GM23338 (cell line): ENCODE measurements at regions not wholly inside any gene's neighbourhood (a gene's known extent, or its start where the extent isn't known, plus 50 kb on each side); places are given as distances from the start of the nearest gene placed in this dataset.

Experiments
- ATAC-seq: fragments of 200-7000 bp; cut with Tn5 transposase; 3 replicates; pipeline ENCODE4 v1.9.1; 2020
- DNase-seq: peaks from one replicate; pipeline ENCODE4 v3.0.0-alpha.2; 2015; ENCODE audit warnings: low spot score
- H2AFZ ChIP-seq: fragments of 200-600 bp; sonication (generic); 2 replicates; pipeline ENCODE4 v1.8.0; 2016; ENCODE audit warnings: antibody characterized with exemption, mild to moderate bottlenecking, moderate library complexity
- H3F3A ChIP-seq: fragments of 200-600 bp; sonication (generic); replicated peaks from 2 replicates; pipeline ENCODE4 v1.8.0; 2017; ENCODE audit warnings: antibody characterized with exemption, mixed run types, low read depth
- H3K27ac ChIP-seq: fragments of 200-600 bp; sonication (generic); 2 replicates; pipeline ENCODE4 v1.6.1; 2016; ENCODE audit warnings: low read depth
- H3K27me3 ChIP-seq: fragments of 200-600 bp; sonication (generic); 2 replicates; pipeline ENCODE4 v1.8.0; 2016; ENCODE audit warnings: mild to moderate bottlenecking, mixed run types, moderate library complexity; ENCODE audit not compliant: insufficient read depth
- H3K36me3 ChIP-seq: fragments of 200-600 bp; sonication (generic); 2 replicates; pipeline ENCODE4 v1.8.0; 2016; ENCODE audit warnings: mild to moderate bottlenecking; ENCODE audit not compliant: insufficient read depth
- H3K4me1 ChIP-seq: fragments of 200-600 bp; sonication (generic); 2 replicates; pipeline ENCODE4 v1.8.0; 2016; ENCODE audit warnings: mild to moderate bottlenecking, moderate library complexity; ENCODE audit not compliant: insufficient read depth
- H3K4me2 ChIP-seq: fragments of 200-600 bp; sonication (generic); 2 replicates; pipeline ENCODE4 v1.7.1; 2017; ENCODE audit warnings: mixed run types
- H3K4me3 ChIP-seq: fragments of 200-600 bp; sonication (generic); 2 replicates; pipeline ENCODE4 v1.6.1; 2016; ENCODE audit warnings: mixed run types
- H3K79me2 ChIP-seq: fragments of 200-600 bp; sonication (generic); replicated peaks from 2 replicates; pipeline ENCODE4 v1.8.0; 2017; ENCODE audit warnings: mild to moderate bottlenecking; ENCODE audit not compliant: insufficient read depth
- H3K9me2 ChIP-seq: fragments of 200-600 bp; sonication (generic); 2 replicates; pipeline ENCODE4 v1.8.0; 2017; ENCODE audit not compliant: insufficient read depth
- H4K20me1 ChIP-seq: fragments of 200-600 bp; sonication (generic); replicated peaks from 2 replicates; pipeline ENCODE4 v1.8.0; 2017; ENCODE audit warnings: mild to moderate bottlenecking; ENCODE audit not compliant: insufficient read depth
- H3K27ac Mint-ChIP-seq: 2 replicates; pipeline ENCODE4 v1.8.0; 2020; ENCODE audit warnings: inconsistent platforms, mild to moderate bottlenecking, moderate library complexity, mixed read lengths
- H3K27me3 Mint-ChIP-seq: 3 replicates; pipeline ENCODE4 v1.8.0; 2022; ENCODE audit warnings: low read depth, mild to moderate bottlenecking, moderate library complexity, mixed read lengths, inconsistent platforms; ENCODE audit not compliant: insufficient read depth, poor library complexity
- H3K36me3 Mint-ChIP-seq: 3 replicates; pipeline ENCODE4 v1.8.0; 2021; ENCODE audit warnings: low read depth, mild to moderate bottlenecking, inconsistent platforms, moderate library complexity, mixed read lengths
- H3K4me1 Mint-ChIP-seq: 3 replicates; pipeline ENCODE4 v1.8.0; 2020; ENCODE audit warnings: mild to moderate bottlenecking, inconsistent platforms, mixed read lengths
- H3K4me3 Mint-ChIP-seq: 3 replicates; pipeline ENCODE4 v1.8.0; 2021; ENCODE audit warnings: moderate library complexity, mild to moderate bottlenecking, inconsistent platforms, mixed read lengths
- H3K9me3 Mint-ChIP-seq: 3 replicates; pipeline ENCODE4 v1.8.0; 2020; ENCODE audit warnings: moderate library complexity, mild to moderate bottlenecking, inconsistent platforms, mixed read lengths
- CREB1 ChIP-seq: fragments of 250-450 bp; sonication (Bioruptor Pico); IDR thresholded peaks from 2 replicates; pipeline ENCODE4 v1.5.0; 2020; ENCODE audit warnings: low read depth, mild to moderate bottlenecking, moderate library complexity
- CTCF ChIP-seq, 2 experiments: fragments of 200-600 bp in 1 of 2; sonication (generic) in 1 of 2; conservative IDR thresholded peaks; 2 replicates each; pipeline versions ENCODE4 v1.5.1 to v1.6.1; 2016 to 2017; ENCODE audit warnings: antibody characterized with exemption in 2 of 2, low read depth in 2 of 2, mild to moderate bottlenecking in 2 of 2, moderate library complexity in 1 of 2
- EZH2 ChIP-seq: fragments of 200-600 bp; sonication (generic); IDR thresholded peaks from one replicate; pipeline ENCODE4 v1.8.0; 2017; ENCODE audit warnings: antibody characterized with exemption, mild to moderate bottlenecking, low read depth; ENCODE audit not compliant: unreplicated experiment
- EZH2phosphoT487 ChIP-seq: fragments of 200-600 bp; sonication (generic); IDR thresholded peaks from one replicate; pipeline ENCODE4 v1.8.1; 2018; ENCODE audit warnings: antibody characterized with exemption; ENCODE audit not compliant: unreplicated experiment
- JUNB ChIP-seq: IDR thresholded peaks from one replicate; pipeline ENCODE4 v1.6.1; 2016; ENCODE audit warnings: antibody characterized with exemption; ENCODE audit not compliant: unreplicated experiment
- NANOG ChIP-seq: IDR thresholded peaks from 2 replicates; pipeline ENCODE4 v1.6.1; 2016; ENCODE audit warnings: antibody characterized with exemption, borderline replicate concordance
- POLR2AphosphoS5 ChIP-seq: IDR thresholded peaks from 2 replicates; pipeline ENCODE4 v1.6.1; 2016; ENCODE audit warnings: antibody characterized with exemption, low read depth
- REST ChIP-seq: IDR thresholded peaks from one replicate; pipeline ENCODE4 v1.6.1; 2018; ENCODE audit warnings: antibody characterized with exemption; ENCODE audit not compliant: unreplicated experiment
- STAT1 ChIP-seq: IDR thresholded peaks from one replicate; pipeline ENCODE4 v1.6.1; 2016; ENCODE audit warnings: antibody characterized with exemption; ENCODE audit not compliant: unreplicated experiment
- ZNF114 ChIP-seq: fragments of 250-450 bp; sonication (Bioruptor Pico); IDR thresholded peaks from 2 replicates; pipeline ENCODE4 v1.5.0; 2020; ENCODE audit warnings: mild to moderate bottlenecking, moderate library complexity
- ZNF331 ChIP-seq: fragments of 250-450 bp; sonication (Bioruptor Pico); IDR thresholded peaks from 2 replicates; pipeline ENCODE4 v1.5.0; 2020; ENCODE audit warnings: low read depth, mild to moderate bottlenecking, moderate library complexity
- ZNF462 ChIP-seq: fragments of 250-450 bp; sonication (Bioruptor Pico); IDR thresholded peaks from 2 replicates; pipeline ENCODE4 v1.5.0; 2020; ENCODE audit warnings: mild to moderate bottlenecking, moderate library complexity
- TF ChIP-seq, protein P1 (sequence below): IDR thresholded peaks from 2 replicates; pipeline ENCODE4 v1.6.1; 2016; ENCODE audit warnings: antibody characterized with exemption

- Histone ChIP-seq H3K9me2 (no peaks in the 10 kb centered on the region), H3K4me1 (peaks cover 7% of the 10 kb centered on the region; the same call in 1 of the 2 replicates), H3F3A (no peaks in the 10 kb centered on the region), H2AFZ (peak overlapping the region; percentile 84; the same call in 1 of the 2 replicates), H3K36me3 (no peaks in the 10 kb centered on the region), H3K79me2 (no peaks in the 10 kb centered on the region), H3K4me2 (no peak overlapping the region), H3K4me3 (no peak overlapping the region), H3K27me3 (no peaks in the 10 kb centered on the region), H3K27ac (no peak overlapping the region), H4K20me1 (no peaks in the 10 kb centered on the region)
- H3K36me3 Mint-ChIP-seq: no peaks in the 10 kb centered on the region
- no peak overlapping the region for H3K4me3 Mint-ChIP-seq
- H3K9me3 Mint-ChIP-seq: no peaks in the 10 kb centered on the region
- H3K4me1 Mint-ChIP-seq: peaks cover 12% of the 10 kb centered on the region
- TF ChIP-seq REST (no peak), CREB1 (CRISPR knock-in tag) (no peak), EZH2phosphoT487 (no peak), NANOG (no peak), JUNB (no peak), ZNF331 (CRISPR knock-in tag) (no peak), EZH2 (no peak), STAT1 (no peak), ZNF114 (CRISPR knock-in tag) (no peak), ZNF462 (CRISPR knock-in tag) (no peak), POLR2AphosphoS5 (no peak), CTCF (conservative IDR thresholded peaks at IDR 0.05; ENCODE audit: low read depth in 2 of 2) (no peak)
- TF ChIP-seq, protein P1, sequence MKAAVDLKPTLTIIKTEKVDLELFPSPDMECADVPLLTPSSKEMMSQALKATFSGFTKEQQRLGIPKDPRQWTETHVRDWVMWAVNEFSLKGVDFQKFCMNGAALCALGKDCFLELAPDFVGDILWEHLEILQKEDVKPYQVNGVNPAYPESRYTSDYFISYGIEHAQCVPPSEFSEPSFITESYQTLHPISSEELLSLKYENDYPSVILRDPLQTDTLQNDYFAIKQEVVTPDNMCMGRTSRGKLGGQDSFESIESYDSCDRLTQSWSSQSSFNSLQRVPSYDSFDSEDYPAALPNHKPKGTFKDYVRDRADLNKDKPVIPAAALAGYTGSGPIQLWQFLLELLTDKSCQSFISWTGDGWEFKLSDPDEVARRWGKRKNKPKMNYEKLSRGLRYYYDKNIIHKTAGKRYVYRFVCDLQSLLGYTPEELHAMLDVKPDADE: no peak
- ATAC-seq (no peak), DNase-seq (no peak)
- H3K27me3 Mint-ChIP-seq: peaks cover 4% of the 10 kb centered on the region
- H3K27ac Mint-ChIP-seq: peak overlapping the region; percentile 97
These were observed 76.8 kb upstream of the PITRM1 start for GRCh38 chr10:3249307-3249889.
